IPS DF 6.9 (cell line): ENCODE measurements at regions not wholly inside any gene's neighbourhood (a gene's known extent, or its start where the extent isn't known, plus 50 kb on each side); places are given as distances from the start of the nearest gene placed in this dataset.

Experiments used
- DNase-seq: peaks from one replicate; pipeline ENCODE4 v3.0.0-alpha.2; 2013; ENCODE audit warnings: low read depth, low spot score
- H3K27ac ChIP-seq: one replicate; pipeline ENCODE4 v1.5.1; 2013; ENCODE audit warnings: low read length, control low read depth
- H3K27me3 ChIP-seq: 2 replicates; pipeline ENCODE4 v1.6.1; 2013; ENCODE audit warnings: mild to moderate bottlenecking, low read length; ENCODE audit not compliant: control insufficient read depth, insufficient read depth
- H3K36me3 ChIP-seq: 2 replicates; pipeline ENCODE4 v1.6.1; 2013; ENCODE audit warnings: low read length; ENCODE audit not compliant: control insufficient read depth, insufficient read depth
- H3K4me1 ChIP-seq: 2 replicates; pipeline ENCODE4 v1.6.1; 2013; ENCODE audit warnings: low read length; ENCODE audit not compliant: control insufficient read depth, insufficient read depth
- H3K4me3 ChIP-seq: 2 replicates; pipeline ENCODE4 v1.5.1; 2013; ENCODE audit warnings: mild to moderate bottlenecking, low read length
- H3K9me3 ChIP-seq: 2 replicates; pipeline ENCODE4 v1.6.1; 2013; ENCODE audit warnings: low read length, inconsistent platforms; ENCODE audit not compliant: control insufficient read depth, insufficient read depth
- WGBS: extraction: QIAGEN DNeasy Blood & Tissue Kit; methylation state at CpG from one replicate; pipeline ENCODE4 v1.1.7; 2013; ENCODE audit warnings: mixed read lengths, missing lambda C conversion rate; ENCODE audit not compliant: insufficient read length, insufficient coverage; 5-methylcytosine and 5-hydroxymethylcytosine counted together

DNA sequence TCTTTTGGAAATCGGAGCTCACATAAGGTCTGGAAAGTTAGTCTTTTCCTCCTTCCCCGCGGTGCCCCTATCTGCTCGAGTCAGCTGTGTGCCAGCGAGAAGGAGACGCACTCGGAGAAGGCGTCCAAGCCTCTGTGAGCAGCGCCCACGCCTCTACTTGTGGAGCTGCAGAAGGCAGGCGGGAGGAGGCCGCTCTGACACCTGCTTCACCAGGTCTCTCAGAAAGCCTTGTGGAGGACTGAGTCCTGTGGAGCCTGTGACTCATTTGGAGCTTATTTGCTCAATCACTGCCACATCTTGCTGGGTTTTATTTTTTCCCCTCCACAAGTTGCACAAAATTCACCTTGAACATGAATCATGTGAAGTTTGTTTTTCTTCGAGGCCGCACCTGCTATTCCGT lies 117.5 kb downstream of the IRX2 start:
- no peak overlapping the region for H3K27ac ChIP-seq
- no peaks in the 10 kb centered on the region for H3K27me3 ChIP-seq
- no CpG with 5 or more reads among the region's 15 CpGs for WGBS
- H3K9me3 ChIP-seq = no peaks in the 10 kb centered on the region
- no peak overlapping the region for H3K4me3 ChIP-seq
- no peak for DNase-seq
- no peaks in the 10 kb centered on the region for H3K4me1 ChIP-seq
- H3K36me3 ChIP-seq = no peaks in the 10 kb centered on the region

GRCh38 chr5:2631758-2632157 lies 119.7 kb downstream of the IRX2 start:
- Histone ChIP-seq H3K9me3 (no peaks in the 10 kb centered on the region), H3K4me1 (no peaks in the 10 kb centered on the region), H3K27me3 (no peaks in the 10 kb centered on the region), H3K27ac (no peak overlapping the region), H3K4me3 (no peak overlapping the region), H3K36me3 (no peaks in the 10 kb centered on the region)
- no CpG with 5 or more reads among the region's 11 CpGs for WGBS
- DNase-seq = no peak

DNA sequence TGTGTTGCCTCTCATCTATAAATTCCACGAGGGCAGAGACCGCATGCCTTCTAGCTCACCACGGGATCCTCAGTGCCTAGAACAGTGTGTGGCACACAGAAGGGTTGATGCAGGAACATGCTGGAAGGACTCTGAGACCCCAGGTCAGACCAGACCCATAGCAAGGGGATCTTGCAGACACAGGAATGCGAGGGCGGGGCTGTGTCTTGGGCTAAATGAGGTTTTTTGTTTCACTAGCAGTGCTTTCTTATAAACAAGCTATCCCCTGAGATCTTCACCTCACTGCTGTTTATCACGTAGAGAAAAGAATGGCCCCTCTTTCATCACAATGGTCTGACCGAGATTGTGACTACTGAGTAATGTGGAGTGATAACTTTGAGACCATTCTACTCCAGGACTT lies 122.4 kb downstream of the IRX2 start:
- Histone ChIP-seq H3K9me3 (no peaks in the 10 kb centered on the region), H3K27me3 (no peaks in the 10 kb centered on the region), H3K36me3 (no peaks in the 10 kb centered on the region), H3K4me3 (no peak overlapping the region), H3K27ac (no peak overlapping the region), H3K4me1 (no peaks in the 10 kb centered on the region)
- WGBS = no CpG with 5 or more reads among the region's 7 CpGs
- no peak for DNase-seq

GRCh38 chr5:2627867-2628266 lies 123.6 kb downstream of the IRX2 start:
- H3K36me3 ChIP-seq = no peaks in the 10 kb centered on the region
- no peaks in the 10 kb centered on the region for H3K9me3 ChIP-seq
- WGBS = no CpG with 5 or more reads among the region's 13 CpGs
- H3K4me3 ChIP-seq = no peak overlapping the region
- H3K27me3 ChIP-seq = no peaks in the 10 kb centered on the region
- H3K4me1 ChIP-seq = no peaks in the 10 kb centered on the region
- DNase-seq = no peak
- no peak overlapping the region for H3K27ac ChIP-seq

DNA sequence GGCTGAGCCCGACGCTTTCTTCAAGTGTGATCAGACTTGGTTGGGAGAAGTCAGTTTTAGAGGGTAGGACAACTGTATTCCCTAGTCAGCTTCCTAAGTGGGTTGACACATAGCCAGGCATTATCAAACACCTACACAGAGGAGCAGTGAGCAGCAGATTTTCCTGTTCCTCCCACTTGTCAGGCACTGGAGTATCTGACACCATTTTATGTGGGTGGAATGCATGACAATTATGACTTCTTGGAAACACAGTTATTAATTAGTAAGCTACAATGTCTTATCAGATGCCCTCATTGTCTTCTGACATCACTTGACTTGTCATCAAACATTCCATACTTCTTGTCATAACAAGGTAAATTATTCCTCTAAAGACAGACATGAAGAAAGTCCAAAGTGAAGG lies 124.9 kb downstream of the IRX2 start:
- no CpG with 5 or more reads among the region's 2 CpGs for WGBS
- DNase-seq = no peak

DNA sequence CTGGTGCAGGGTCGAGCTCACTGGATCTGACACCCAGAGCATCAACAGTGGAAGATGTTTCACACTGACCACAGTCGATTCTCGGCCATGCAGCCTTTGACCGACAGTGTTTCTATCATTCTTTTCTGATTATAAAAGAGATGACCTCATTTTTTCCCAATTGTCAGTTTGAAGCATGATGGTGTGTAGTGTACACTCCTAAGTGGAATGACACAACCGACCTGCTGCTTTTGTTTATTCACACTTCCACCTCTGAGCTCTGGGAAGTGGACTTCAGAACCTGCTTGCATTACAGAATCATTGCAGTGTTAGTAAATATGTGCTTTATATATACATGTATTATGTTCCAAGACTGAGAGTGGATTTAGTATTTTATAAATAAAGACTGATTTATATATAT lies 128.6 kb downstream of the IRX2 start:
- no peaks in the 10 kb centered on the region for H3K27me3 ChIP-seq
- no peak overlapping the region for H3K4me3 ChIP-seq
- no peak overlapping the region for H3K27ac ChIP-seq
- DNase-seq = no peak
- H3K9me3 ChIP-seq = no peaks in the 10 kb centered on the region
- no CpG with 5 or more reads among the region's 5 CpGs for WGBS
- H3K4me1 ChIP-seq = no peaks in the 10 kb centered on the region; the same call in 1 of the 2 replicates
- H3K36me3 ChIP-seq = no peaks in the 10 kb centered on the region; the same call in 1 of the 2 replicates

More for the DNA sequence above, 124.9 kb downstream of the IRX2 start:
- H3K4me1 ChIP-seq = no peaks in the 10 kb centered on the region
- no peak overlapping the region for H3K27ac ChIP-seq
- no peaks in the 10 kb centered on the region for H3K9me3 ChIP-seq
- H3K27me3 ChIP-seq = no peaks in the 10 kb centered on the region
- no peak overlapping the region for H3K4me3 ChIP-seq
- no peaks in the 10 kb centered on the region for H3K36me3 ChIP-seq

DNA sequence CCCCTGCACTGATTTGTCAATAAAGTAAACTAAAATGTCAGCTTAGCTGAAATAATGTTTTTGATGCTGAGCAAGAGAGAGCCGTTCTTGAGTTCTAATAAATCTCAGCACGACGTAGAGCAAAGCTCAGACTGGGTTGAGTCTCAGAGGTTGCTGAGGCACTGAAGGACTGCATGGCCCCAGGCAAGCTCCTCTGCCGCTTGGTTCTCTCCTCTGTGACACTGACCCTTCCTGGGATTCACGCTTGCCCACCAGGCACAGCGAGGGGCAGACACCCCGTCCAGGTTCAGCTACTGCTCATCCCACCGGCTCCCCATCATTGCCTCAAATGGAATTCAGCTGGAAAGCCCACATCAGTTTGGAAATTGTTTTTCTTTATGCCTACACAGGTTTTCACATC lies 129.8 kb downstream of the IRX2 start:
- no peaks in the 10 kb centered on the region for H3K27me3 ChIP-seq

GRCh38 chr5:2619216-2619615 lies 132.3 kb downstream of the IRX2 start:
- no CpG with 5 or more reads among the region's 6 CpGs for WGBS
- H3K4me3 ChIP-seq = no peak overlapping the region
- H3K27ac ChIP-seq = no peak overlapping the region
- no peaks in the 10 kb centered on the region; the same call in 1 of the 2 replicates for H3K4me1 ChIP-seq
- H3K9me3 ChIP-seq = no peaks in the 10 kb centered on the region
- DNase-seq = no peak
- no peaks in the 10 kb centered on the region; the same call in 1 of the 2 replicates for H3K36me3 ChIP-seq
- H3K27me3 ChIP-seq = no peaks in the 10 kb centered on the region

More for the DNA sequence above, 129.8 kb downstream of the IRX2 start:
- Histone ChIP-seq H3K4me3 (no peak overlapping the region), H3K36me3 (no peaks in the 10 kb centered on the region; the same call in 1 of the 2 replicates), H3K4me1 (no peaks in the 10 kb centered on the region; the same call in 1 of the 2 replicates), H3K9me3 (no peaks in the 10 kb centered on the region), H3K27ac (no peak overlapping the region)
- WGBS = no CpG with 5 or more reads among the region's 8 CpGs
- no peak for DNase-seq

DNA sequence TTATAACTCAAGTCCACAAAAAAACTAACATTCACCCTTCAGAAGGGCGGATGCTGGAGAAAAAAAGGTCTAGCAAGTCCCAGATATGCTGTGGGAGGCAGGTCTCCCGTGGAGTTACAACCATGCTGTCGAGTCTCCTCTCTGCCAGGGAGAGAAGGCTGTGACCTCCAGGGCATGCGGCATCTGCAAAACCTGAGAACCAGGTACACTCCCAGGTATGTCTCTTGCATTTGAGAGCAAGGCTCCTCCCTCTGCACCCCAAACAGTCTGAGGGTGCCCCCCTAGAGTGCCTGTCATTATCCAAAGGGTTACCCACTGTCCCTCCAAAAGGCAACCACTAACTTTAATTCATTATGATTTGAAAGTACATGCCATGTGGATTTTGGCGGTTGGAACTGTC lies 134.0 kb downstream of the IRX2 start:
- no peak overlapping the region for H3K4me3 ChIP-seq
- WGBS = no CpG with 5 or more reads among the region's 5 CpGs
- H3K9me3 ChIP-seq = no peaks in the 10 kb centered on the region
- H3K27ac ChIP-seq = no peak overlapping the region
- no peaks in the 10 kb centered on the region for H3K27me3 ChIP-seq
- no peaks in the 10 kb centered on the region; the same call in 1 of the 2 replicates for H3K4me1 ChIP-seq
- no peaks in the 10 kb centered on the region; the same call in 1 of the 2 replicates for H3K36me3 ChIP-seq
- no peak for DNase-seq

DNA sequence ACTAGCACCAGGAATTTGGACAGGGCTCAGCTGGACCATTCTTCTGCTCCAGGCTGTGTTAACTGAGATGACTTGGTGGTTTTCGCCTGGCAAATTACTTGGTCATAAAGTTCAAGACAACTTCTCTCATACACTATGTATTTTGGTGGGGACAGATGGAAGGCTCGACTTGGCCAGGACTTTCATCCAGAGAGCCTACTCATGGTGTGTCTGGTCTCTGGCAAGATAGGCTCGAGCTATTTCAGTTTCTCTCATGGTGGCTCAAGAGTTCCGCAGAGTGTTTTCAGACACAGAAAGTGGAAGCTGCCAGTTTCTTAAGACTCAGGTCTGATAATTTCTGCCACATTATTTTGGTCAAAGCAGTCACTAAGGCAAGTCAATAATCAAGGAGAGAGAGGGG lies 135.6 kb downstream of the IRX2 start:
- H3K9me3 ChIP-seq = no peaks in the 10 kb centered on the region
- H3K4me1 ChIP-seq = no peaks in the 10 kb centered on the region; the same call in 1 of the 2 replicates
- no peak overlapping the region for H3K27ac ChIP-seq
- DNase-seq = no peak
- WGBS = no CpG with 5 or more reads among the region's 4 CpGs
- H3K36me3 ChIP-seq = no peaks in the 10 kb centered on the region; the same call in 1 of the 2 replicates
- no peak overlapping the region for H3K4me3 ChIP-seq
- no peaks in the 10 kb centered on the region for H3K27me3 ChIP-seq

- no peaks in the 10 kb centered on the region for H3K9me3 ChIP-seq
- H3K36me3 ChIP-seq = no peaks in the 10 kb centered on the region; the same call in 1 of the 2 replicates
- H3K4me3 ChIP-seq = no peak overlapping the region
- no CpG with 5 or more reads among the region's 11 CpGs for WGBS
- no peaks in the 10 kb centered on the region for H3K27me3 ChIP-seq
- no peaks in the 10 kb centered on the region; the same call in 1 of the 2 replicates for H3K4me1 ChIP-seq
- H3K27ac ChIP-seq = no peak overlapping the region
- DNase-seq = no peak
Observed at GRCh38 chr5:2614571-2614970, 136.9 kb downstream of the IRX2 start.
